Right hindlimb (tissue), 1 donor: ENCODE measurements at regions not wholly inside any gene's neighbourhood (a gene's known extent, or its start where the extent isn't known, plus 50 kb on each side); places are given as distances from the start of the nearest gene placed in this dataset.

Source experiments
- DNase-seq: peaks from one replicate; pipeline ENCODE4 v3.0.0-alpha.2; 2018

GRCh38 chr2:240363746-240364581 lies 71.5 kb upstream of the GPC1 start:
- peak; percentile 60 for DNase-seq

DNA sequence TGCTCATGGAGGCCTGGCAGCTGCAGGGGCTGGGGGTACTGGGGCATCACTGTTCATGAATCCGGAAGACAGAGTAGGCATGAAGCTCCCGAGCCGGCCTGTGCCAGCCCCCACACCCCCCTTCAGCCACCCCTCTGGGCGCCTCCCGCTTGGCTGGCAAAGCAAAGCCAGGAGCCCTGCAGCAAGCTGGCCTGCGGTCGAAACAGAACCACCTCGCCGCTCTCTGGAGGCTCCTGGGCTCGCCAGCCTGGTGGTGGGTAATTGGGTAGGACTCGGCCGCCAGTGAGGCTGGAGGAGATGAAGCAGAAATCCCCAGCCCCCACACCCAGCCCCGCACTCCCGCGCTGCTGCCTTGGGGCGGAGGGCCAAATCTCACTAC lies 70.9 kb upstream of the GPC1 start:
- DNase-seq: no peak

- DNase-seq: peak; percentile 65
Measured at GRCh38 chr2:240364961-240365775, 70.3 kb upstream of the GPC1 start.

DNA sequence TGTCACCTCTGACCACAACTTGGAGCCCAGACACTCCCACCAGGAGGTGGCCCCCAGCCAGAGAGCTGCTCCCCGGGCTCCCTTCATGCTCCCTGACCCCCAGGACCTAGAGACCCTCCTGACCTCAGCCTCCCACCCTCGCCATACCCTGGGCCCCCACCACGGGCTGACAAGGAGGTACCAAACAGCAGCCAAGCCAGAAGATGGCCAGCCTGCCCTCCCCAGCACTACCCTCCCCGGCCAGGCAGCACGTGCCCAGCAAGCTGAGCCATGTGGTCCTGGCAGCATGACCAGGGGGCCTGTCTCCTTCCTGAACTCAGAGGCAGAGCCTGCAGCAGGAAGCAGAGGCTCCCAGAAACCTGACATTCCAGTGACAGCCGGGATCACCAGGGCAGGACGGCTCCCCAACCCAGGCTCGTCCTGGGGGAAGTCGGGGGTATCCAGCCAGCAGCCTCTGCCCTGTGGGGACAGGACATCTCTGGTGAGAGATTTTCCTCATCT lies 69.4 kb upstream of the GPC1 start:
- no peak for DNase-seq

GRCh38 chr2:240366901-240367300 lies 68.6 kb upstream of the GPC1 start:
- no peak for DNase-seq

DNA sequence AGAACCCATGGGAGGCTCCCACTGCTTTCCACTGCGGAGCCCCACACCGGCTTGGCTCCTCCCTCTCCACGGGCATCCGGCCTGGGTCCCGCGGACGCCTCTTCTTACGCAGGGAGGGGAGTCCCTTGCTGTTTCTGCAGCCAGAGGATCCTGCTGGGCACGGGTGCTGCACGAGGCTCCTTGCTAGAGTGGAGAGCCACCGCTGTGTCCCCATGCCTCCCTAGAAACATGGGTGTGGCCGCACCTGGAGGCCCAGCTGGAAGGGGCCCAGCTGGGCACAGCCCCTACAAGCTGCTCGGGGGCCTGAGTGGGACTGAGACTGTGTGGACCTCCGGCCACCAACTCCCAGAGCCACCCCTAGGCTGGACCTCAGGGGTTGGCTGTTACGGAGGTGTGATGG lies 67.7 kb upstream of the GPC1 start:
- DNase-seq: no peak

GRCh38 chr2:240368781-240369331 lies 66.6 kb upstream of the GPC1 start:
- DNase-seq: no peak

- DNase-seq: no peak
Measured at GRCh38 chr2:240369335-240369734, 66.1 kb upstream of the GPC1 start.

GRCh38 chr2:240369801-240370585 lies 65.5 kb upstream of the GPC1 start:
- peak; percentile 96 for DNase-seq

- DNase-seq: no peak
Measured at GRCh38 chr2:240371129-240372000, 64.1 kb upstream of the GPC1 start.

- DNase-seq: peak; percentile 56
Measured at GRCh38 chr2:240372101-240372500, 63.4 kb upstream of the GPC1 start.

DNA sequence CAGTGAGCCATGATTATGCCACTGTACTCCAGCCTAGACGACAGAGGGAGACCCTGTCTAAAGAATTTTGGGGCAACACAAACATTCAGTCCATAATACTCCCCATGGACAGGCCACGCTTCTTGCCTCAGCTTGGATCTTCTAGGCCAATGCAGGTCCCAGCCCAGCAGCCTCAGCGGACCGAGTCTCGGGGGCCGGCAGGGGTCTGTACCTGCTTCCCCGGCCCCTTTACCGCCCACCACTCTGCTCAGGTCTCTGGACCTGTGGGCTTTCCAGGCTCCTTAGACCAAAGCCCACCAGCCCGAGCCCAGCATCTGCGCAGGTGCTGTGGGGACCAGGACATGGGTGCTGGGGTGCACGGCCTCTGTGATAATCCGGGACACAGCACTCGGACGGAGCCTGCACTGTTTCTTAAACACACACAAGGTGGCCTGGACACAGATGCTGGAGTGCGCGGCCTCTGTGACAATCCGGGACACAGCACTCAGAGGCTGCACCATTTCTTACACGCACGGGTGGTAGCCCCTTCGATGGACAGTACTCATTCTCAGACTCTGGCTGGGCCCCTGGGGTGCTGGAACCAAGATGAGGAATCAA lies 62.1 kb upstream of the GPC1 start:
- DNase-seq: no peak

DNA sequence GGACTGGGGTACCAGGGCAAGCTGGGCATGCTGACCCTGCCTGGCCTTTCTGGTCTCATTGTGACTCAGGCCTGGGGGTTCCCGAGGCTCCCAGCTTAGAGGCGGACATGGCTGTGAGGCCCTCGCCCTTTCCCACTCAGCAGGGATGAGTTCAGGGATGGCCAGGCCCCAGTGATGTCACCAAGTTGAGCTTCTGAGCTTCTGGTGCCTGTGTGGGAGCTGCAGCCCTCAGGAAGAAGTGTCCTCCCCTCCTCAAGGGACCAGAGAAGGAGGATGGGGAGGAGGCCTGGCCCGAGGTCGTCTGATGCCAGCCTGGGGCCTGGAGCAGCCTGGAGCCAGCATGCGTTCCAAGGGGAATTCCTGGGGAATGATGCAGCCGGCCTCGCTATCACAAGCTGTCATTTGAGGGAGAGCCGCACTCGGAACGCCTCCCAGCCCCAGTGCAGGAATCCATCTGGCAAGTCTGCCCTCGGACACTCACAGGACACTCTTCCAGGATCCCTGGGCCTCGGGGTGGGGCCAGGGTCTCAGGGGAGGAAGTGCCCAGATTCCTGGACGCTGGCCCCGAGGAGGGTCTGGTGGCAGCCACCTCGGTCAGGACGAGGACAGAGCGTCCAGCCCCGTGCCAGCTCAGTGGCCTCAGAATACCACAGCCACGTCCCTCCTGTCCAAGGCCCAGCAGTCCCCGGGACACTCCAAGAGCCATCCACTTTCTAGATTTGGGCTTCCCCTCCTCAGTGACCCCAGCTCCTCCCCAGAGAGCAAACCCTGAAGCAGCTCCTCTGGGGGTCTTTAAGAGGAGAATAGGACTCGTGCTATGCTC lies 61.2 kb upstream of the GPC1 start:
- DNase-seq: peak; percentile 77

DNA sequence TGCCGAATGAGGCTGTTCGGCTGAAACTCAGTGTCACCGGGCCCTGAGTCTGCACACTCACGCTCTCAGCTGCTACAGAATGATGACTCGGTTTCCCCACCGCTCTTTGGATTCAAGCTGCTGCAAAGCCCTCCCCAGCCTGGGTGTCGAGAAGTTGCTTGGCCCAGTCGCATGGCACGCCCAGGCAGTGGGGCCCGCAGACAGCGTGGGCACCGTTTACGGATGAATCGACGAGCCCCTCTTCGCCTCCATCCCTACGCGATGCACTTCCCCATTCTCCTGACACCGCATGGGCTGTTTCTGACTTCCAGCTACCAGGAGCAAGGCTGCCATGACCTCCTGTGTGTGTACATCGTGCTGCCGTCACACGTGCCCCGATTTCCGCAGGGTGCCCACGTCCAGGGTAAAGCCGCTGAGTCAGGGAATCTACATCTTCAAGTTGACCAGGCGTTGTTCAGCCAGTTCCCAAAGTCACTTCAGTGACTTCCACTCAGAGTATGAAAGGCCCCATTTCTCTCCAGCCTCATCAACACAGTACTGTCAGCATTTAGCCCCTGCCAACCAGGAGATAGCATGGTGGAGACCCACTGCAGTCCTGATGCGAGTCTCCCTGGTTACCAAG lies 60.3 kb upstream of the GPC1 start:
- no peak for DNase-seq

DNA sequence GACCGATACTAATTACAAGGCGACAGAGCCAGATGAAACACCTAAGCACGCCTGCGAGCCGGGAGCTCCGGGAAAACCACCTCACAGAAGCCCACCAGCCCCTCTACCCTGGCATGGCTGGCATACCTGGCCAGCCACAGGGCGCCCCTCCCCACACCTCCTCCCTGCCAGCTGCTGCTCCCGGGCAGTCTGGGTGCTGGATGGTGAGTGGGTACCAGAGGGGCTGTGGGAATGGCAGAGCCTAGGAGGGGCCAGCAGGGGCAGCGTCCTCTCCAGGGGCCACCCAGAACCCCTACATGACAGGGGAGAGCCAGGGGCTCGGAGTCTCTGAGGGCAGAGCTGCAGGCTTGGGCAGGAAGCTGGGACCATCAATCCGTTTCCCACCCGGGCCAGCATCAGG lies 58.7 kb upstream of the GPC1 start:
- DNase-seq: no peak

- no peak for DNase-seq
Measured at GRCh38 chr2:240377366-240377765, 58.1 kb upstream of the GPC1 start.

DNA sequence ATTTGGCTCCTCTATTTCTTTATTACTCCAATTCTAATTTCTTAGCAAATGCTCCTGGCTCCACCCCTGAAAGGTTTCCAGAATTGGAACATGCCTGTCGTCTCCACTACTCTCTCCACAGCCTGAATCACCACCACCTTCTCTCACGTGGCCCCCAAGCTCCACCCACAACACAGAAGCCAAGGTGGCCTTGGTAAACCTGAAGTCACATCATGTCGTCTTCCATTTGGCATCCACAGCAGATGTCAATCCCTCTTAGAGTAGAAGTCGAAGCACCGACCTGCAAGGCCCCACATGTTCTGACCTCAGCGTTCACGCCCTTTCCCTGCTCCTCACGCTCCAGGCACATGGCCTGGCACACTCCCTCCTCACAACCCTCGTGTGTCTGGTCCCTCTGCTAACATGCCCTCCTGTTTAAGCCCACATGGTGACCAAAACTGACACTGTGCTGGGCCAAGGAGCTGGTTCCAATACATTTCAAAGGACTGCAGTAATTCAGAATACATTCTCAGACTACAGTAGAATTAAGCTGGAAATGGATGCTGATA lies 56.3 kb upstream of the GPC1 start:
- DNase-seq: no peak

DNA sequence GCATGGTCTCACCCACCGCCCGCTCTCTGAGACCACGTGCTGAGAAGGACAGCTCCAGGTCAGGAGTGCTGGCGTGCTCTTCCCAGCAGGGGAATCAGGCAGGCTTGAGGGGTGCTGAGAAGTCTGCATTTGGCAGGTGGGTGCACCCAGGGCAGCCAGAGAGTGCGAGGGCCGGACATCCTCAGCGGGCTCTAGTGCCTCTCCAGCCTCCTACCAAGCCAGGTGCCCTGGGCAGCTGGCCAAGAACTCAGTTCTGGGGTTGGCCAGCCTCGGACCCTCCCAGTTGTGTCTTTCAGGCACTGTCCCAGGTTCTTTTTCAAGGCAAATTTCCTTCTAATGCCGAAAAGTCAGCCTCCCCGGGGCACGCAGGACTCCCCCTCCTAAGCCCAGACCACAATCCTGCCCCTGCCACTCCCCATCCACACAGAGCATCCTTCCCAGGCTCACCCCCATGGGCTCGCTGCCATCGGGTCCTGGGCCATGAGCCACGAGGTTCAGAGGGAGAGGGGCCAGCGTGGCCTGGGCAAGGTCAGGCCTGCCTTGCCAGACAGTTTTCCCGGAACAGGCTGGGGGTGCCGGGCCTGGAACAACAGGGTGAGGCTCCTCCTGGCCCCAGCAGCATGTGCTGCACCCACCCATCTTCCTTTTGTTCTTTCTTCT lies 52.2 kb upstream of the GPC1 start:
- DNase-seq: peak; percentile 18
